Spinal cord (tissue), 9 donors: ENCODE measurements at regions not wholly inside any gene's neighbourhood (a gene's known extent, or its start where the extent isn't known, plus 50 kb on each side); places are given as distances from the start of the nearest gene placed in this dataset.

Experiments used
- DNase-seq, 6 donors: peaks; one replicate each; pipeline versions ENCODE4 v3.0.0 to v3.0.0-alpha.2; 2013 to 2015; ENCODE audit warnings: low spot score in 6 of 6, low read depth in 4 of 6
- H3K27ac ChIP-seq: one replicate; pipeline ENCODE4 v1.5.1; 2013; ENCODE audit warnings: low read depth, low read length, control low read depth
- H3K27me3 ChIP-seq: one replicate; pipeline ENCODE4 v1.6.1; 2013; ENCODE audit warnings: low read length; ENCODE audit not compliant: control insufficient read depth, insufficient read depth
- H3K36me3 ChIP-seq: one replicate; pipeline ENCODE4 v1.6.1; 2013; ENCODE audit warnings: low read length; ENCODE audit not compliant: control insufficient read depth, insufficient read depth
- H3K4me1 ChIP-seq: one replicate; pipeline ENCODE4 v1.6.1; 2013; ENCODE audit warnings: low read length; ENCODE audit not compliant: control insufficient read depth, insufficient read depth
- H3K4me3 ChIP-seq: one replicate; pipeline ENCODE4 v1.5.1; 2013; ENCODE audit warnings: low read depth, low read length, control low read depth
- H3K9me3 ChIP-seq: one replicate; pipeline ENCODE4 v1.6.1; 2013; ENCODE audit warnings: low read length; ENCODE audit not compliant: control insufficient read depth, insufficient read depth
- WGBS: methylation state at CpG from one replicate; pipeline ENCODE4 v1.1.5; 2013; ENCODE audit warnings: missing lambda C conversion rate; ENCODE audit not compliant: insufficient coverage; 5-methylcytosine and 5-hydroxymethylcytosine counted together
- donor health status: healthy.

DNA sequence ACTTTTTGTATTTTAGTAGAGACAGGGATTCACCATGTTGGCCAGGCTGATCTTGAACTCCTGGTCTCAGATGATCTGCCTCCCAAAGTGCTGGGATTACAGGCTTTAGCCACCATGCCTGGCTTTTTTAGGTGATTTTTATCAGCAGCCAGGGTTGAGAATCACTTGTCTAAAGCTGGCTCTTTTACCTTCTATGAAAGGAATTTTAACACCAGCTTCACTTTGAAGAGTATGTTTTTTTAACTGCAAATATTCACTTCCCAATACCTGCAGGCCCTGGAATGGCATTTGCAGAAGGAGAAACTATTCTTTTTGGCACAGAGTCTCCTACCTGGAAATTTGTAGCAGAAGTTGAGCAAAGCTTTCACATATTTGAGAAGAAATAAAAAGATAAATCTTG, 63.6 kb upstream of the NAA20 start:
- H3K36me3 ChIP-seq: peaks cover 18% of the 10 kb centered on the region
- DNase-seq: no peak
- no peak overlapping the region for H3K4me3 ChIP-seq
- H3K27me3 ChIP-seq: no peaks in the 10 kb centered on the region
- H3K27ac ChIP-seq: no peak overlapping the region
- H3K4me1 ChIP-seq: no peaks in the 10 kb centered on the region
- no peaks in the 10 kb centered on the region for H3K9me3 ChIP-seq

DNA sequence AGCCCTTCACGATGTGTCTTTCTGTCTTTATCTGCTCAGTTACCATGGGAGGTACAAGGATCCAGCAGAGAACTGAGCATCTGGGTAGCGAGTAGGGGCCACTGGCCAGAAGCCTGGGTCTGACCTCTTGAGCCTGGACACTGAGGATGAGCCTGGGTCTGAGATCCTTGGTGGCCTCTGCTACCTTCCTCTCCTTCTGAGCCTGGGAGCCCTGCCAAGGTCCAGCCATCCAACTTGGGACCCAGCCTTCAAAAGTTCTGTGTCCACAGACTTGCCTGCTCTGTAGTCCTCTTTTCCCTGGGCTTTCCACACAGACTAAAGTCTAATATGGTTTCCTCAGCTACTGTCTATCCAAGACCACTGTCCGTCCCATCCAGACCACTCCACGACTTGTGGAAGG, 60.2 kb upstream of the NAA20 start:
- WGBS: 100% methylated on average over 4 of the region's 4 CpGs

DNA sequence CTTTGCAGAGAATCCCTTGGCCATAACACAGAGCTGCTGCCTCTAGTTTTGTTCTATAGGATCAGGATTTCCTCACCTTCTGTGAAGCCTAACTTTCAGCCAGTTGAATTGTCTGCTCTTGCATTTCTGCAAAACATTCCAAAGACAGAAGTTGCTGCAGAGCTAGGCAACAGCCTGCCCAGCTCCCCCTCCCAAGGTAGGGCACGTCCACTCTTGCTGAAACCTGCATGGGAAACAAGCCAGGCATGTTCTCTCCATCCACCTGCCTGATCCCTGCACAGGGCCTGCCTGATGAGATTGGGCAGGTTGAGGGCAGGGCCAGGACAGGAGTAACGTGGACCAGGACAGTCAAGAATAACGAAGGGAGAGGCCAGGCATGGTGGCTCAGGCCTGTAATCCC, 58.9 kb upstream of the NAA20 start:
- 86% methylated on average over 3 of the region's 3 CpGs for WGBS

More for the DNA sequence above, 60.2 kb upstream of the NAA20 start:
- Histone ChIP-seq H3K4me3 (no peak overlapping the region), H3K4me1 (no peaks in the 10 kb centered on the region), H3K27me3 (no peaks in the 10 kb centered on the region), H3K27ac (no peak overlapping the region), H3K9me3 (no peaks in the 10 kb centered on the region), H3K36me3 (peaks cover 27% of the 10 kb centered on the region)
- DNase-seq: no peak

DNA sequence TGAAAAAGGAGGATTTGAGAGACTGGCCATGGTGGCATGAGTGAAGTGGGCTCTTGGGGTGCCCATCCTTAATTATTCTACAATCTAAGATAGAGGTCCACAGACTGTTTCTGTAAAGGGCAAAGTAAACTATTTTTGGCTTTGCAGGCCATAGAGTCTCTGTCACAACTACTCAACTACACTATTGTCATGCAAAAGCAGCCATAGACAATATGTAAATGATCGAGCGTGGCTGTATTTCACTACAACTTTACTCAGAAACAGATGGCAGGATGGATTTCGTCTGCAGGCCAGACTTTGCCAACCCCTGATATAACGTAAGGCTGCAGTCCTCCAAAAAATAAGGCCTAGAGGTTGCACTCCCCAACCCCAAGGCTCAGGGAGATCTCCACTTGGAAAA, 58.2 kb upstream of the NAA20 start:
- DNase-seq: no peak
- 71% methylated on average over 4 of the region's 4 CpGs for WGBS
- H3K27ac ChIP-seq: no peak overlapping the region
- H3K4me3 ChIP-seq: no peak overlapping the region
- no peaks in the 10 kb centered on the region for H3K27me3 ChIP-seq
- H3K9me3 ChIP-seq: no peaks in the 10 kb centered on the region
- H3K4me1 ChIP-seq: no peaks in the 10 kb centered on the region
- peaks cover 29% of the 10 kb centered on the region for H3K36me3 ChIP-seq

More for the DNA sequence above, 58.9 kb upstream of the NAA20 start:
- DNase-seq: no peak
- H3K36me3 ChIP-seq: peaks cover 29% of the 10 kb centered on the region
- no peak overlapping the region for H3K4me3 ChIP-seq
- H3K9me3 ChIP-seq: no peaks in the 10 kb centered on the region
- H3K4me1 ChIP-seq: no peaks in the 10 kb centered on the region
- H3K27me3 ChIP-seq: no peaks in the 10 kb centered on the region
- no peak overlapping the region for H3K27ac ChIP-seq

DNA sequence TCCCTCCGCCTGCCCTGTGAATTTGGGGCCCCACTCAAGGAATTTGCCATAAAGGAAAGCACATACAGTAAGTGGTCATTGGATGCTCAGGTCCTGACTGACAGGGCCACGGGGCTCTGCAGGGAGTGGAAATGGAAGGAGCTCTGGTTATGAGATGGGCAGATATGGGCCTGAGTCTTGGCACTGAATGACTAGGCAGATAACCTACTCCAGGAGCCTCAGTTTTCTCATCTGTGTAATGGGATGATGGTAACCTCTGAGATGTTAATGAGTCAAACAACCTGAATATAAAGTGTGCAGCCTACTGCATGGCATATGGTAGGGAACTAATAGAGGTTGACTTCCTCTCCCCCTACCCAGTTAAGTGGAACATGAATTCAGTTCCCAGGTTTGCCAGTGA, 56.4 kb upstream of the NAA20 start:
- 100% methylated on average over 1 of the region's 2 CpGs for WGBS
- Histone ChIP-seq H3K9me3 (no peaks in the 10 kb centered on the region), H3K27me3 (no peaks in the 10 kb centered on the region), H3K27ac (no peak overlapping the region), H3K4me1 (no peaks in the 10 kb centered on the region), H3K4me3 (no peak overlapping the region), H3K36me3 (peaks cover 29% of the 10 kb centered on the region)
- no peak for DNase-seq

DNA sequence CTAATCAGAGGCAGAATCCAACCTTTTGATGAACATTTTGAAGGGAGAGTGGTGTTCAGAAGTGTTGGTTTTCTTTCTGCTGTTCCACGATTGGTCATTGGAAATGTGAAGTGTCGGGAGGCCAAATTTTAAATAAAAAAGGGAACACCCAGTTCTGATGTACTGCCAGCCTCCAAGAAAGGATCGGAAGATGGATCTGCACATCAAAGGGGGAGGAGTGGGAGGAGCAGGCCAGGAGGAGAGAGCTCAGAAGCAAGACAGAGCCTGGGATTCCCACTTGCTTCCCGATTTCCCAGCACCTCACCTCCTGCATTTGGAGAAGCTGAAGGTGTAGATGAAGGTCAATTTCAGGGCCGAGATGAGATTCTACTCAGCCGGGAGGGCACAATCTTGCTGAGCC, 55.9 kb upstream of the NAA20 start:
- H3K27me3 ChIP-seq: no peaks in the 10 kb centered on the region
- H3K36me3 ChIP-seq: peaks cover 29% of the 10 kb centered on the region
- H3K4me1 ChIP-seq: no peaks in the 10 kb centered on the region
- no peak for DNase-seq
- H3K9me3 ChIP-seq: no peaks in the 10 kb centered on the region
- 60% methylated on average over 5 of the region's 6 CpGs for whole genome bisulfite sequencing
- no peak overlapping the region for H3K27ac ChIP-seq
- H3K4me3 ChIP-seq: no peak overlapping the region

DNA sequence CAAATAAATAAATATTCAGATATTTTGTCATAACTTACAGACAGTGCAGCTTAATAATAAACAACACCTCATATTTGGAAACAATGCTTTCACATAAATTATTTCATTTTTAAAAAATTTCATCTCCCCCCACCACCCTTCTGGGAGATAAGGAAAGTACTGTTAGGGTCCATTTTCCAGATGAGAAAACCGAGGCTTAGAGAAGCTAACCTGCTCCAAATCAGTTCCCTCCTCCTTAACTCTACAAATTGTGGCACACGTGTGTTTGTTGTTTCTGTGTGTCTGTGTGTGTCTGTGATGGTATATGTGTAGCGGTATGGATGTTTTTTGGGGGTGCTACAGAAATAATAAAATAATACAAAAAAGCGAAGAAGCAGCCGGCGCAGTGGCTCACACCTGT, 54.2 kb upstream of the NAA20 start:
- Histone ChIP-seq H3K4me1 (no peaks in the 10 kb centered on the region), H3K27ac (no peak overlapping the region), H3K4me3 (no peak overlapping the region), H3K9me3 (no peaks in the 10 kb centered on the region), H3K36me3 (peaks cover 21% of the 10 kb centered on the region), H3K27me3 (no peaks in the 10 kb centered on the region)
- WGBS: 100% methylated on average over 1 of the region's 6 CpGs
- DNase-seq: no peak

DNA sequence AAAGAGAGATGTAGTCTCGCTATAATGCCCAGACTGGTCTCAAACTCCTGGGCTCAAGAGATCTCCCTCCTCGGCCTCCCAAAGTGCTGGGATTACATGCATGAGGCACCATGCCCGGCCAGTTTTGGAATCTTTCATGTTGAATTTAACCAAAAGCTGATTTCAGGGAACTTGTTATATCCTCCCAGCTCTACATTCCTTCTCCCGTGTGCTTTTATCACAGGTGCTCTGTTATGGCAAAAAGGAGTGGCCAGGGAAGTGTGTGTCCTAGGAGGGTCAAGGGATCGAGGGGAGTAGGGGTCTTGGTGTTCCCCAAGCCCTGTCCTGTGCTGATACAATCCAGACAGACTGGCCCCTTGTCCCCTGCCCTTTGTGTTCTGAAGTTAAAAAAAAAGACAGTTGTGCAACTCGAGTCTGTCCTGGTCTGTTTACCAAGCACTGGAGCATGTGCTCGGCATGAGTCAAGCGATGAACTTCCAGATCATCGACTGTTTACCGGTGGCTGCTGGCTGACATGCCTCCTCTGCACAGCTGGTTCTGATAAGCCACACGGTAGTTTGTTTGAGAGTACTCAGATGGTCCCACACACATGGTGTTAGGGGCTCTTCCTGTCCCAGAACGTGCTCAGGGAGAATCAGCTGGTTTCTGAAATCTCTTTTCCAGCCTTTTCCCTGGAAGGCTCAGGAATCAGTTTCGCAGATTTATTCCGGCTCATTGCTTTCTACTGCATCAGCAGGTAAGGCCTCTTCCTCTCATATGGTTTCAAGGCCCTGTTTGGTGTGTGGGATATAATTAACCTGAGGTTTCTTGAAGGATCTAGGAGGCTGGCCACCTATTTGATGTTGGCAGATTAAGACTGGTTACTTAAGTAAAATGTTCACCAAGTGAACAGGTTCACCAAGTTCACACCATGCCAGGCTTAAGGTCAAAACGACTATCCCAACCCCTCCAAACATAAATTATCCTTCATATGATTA, 52.6 kb upstream of the NAA20 start:
- H3K36me3 ChIP-seq: peaks cover 8% of the 10 kb centered on the region
- no peak overlapping the region for H3K27ac ChIP-seq
- DNase-seq: peak in 1 of 6 donors; percentile 13
- no peaks in the 10 kb centered on the region for H3K9me3 ChIP-seq
- no peak overlapping the region for H3K4me3 ChIP-seq
- WGBS: 69% methylated on average over 13 of the region's 15 CpGs
- no peaks in the 10 kb centered on the region for H3K4me1 ChIP-seq
- H3K27me3 ChIP-seq: no peaks in the 10 kb centered on the region

DNA sequence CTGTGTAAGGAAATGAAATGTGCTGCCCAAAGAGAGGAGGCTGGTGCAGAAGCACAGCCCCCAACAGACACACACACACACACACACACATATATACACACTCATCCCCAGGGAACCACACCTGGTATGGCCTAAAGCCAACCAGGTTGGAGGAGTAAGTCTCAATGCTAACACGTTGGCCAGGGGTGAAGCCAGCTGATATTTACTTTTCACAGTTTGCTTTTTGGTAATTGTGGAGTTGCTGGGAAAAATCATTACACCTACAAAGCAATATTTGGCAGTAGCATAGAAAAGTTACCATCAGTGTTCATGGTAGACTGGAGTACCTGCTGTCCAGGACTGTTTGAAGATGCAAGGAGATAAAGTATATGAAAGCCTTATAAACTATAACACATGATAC, 50.3 kb upstream of the NAA20 start:
- no peak for DNase-seq
- no peaks in the 10 kb centered on the region for H3K27me3 ChIP-seq
- no peak overlapping the region for H3K27ac ChIP-seq
- H3K4me1 ChIP-seq: no peaks in the 10 kb centered on the region
- no CpG with 5 or more reads among the region's 1 CpG for WGBS
- no peak overlapping the region for H3K4me3 ChIP-seq
- peaks cover 11% of the 10 kb centered on the region for H3K36me3 ChIP-seq
- H3K9me3 ChIP-seq: no peaks in the 10 kb centered on the region
